MM.1S (cell line): ENCODE measurements at regions not wholly inside any gene's neighbourhood (a gene's known extent, or its start where the extent isn't known, plus 50 kb on each side); places are given as distances from the start of the nearest gene placed in this dataset.

Experiments used
- CTCF ChIP-seq: fragments of 300-600 bp; sonication (generic); IDR thresholded peaks from 2 replicates; pipeline ENCODE4 v1.5.1; 2016; ENCODE audit warnings: antibody characterized with exemption, low read length, mixed read lengths
- EZH2 ChIP-seq: fragments of 300-600 bp; sonication (generic); optimal IDR thresholded peaks from 2 replicates; pipeline ENCODE3; 2017; ENCODE audit warnings: low read depth, mild to moderate bottlenecking, antibody characterized with exemption, low read length, mixed read lengths

GRCh38 chr3:140859592-140860336 is 81.9 kb upstream of the SLC25A36 start:
- no peak for TF ChIP-seq CTCF
- no peak for TF ChIP-seq EZH2
